ENCODE measurements at regions not wholly inside any gene's neighbourhood (a gene's known extent, or its start where the extent isn't known, plus 50 kb on each side); places are given as distances from the start of the nearest gene placed in this dataset.

DNA sequence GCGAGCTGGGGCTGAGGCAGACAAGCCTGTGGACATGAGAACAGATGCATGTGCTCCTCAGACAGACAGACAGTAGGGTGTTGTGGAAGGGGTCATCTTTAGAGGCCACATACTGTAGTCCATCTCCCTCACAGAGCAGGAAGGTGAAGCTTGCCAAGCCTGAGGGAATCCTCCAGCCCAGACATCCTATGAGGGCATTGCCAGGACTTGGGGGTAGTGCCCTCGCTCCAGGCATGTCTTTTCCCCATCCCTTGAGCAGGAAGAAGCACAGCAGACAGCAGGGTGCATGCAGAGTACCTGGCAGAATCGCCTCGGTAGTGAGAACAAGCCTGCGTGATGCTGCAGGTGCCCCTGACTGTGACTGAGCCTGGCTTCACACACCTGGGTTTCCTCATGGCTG, 66.5 kb upstream of the CLDN5 start:
- ATAC-seq, result no peak
- Histone ChIP-seq H3K27ac (ENCODE audit: low read depth, low read length) (no peak overlapping the region), H3K36me3 (ENCODE audit: control insufficient read depth in 1 of 2, insufficient read depth in 2 of 2, low read length in 2 of 2) (no peaks in the 10 kb centered on the region), H3K79me2 (ENCODE audit: insufficient read depth, low read length) (no peaks in the 10 kb centered on the region), H3K4me1 (ENCODE audit: control insufficient read depth in 1 of 2, insufficient read depth in 2 of 2, low read length in 2 of 2) (no peaks in the 10 kb centered on the region), H2AFZ (ENCODE audit: low read depth, low read length, poor library complexity, severe bottlenecking) (no peak overlapping the region), H3K9me2 (ENCODE audit: insufficient read depth) (no peaks in the 10 kb centered on the region), H3K9ac (ENCODE audit: low read length) (no peak overlapping the region), H4K20me1 (ENCODE audit: insufficient read depth) (no peaks in the 10 kb centered on the region), H3K27me3 (ENCODE audit: insufficient read depth, low read length) (no peaks in the 10 kb centered on the region; the same call in 1 of the 2 replicates), H3K4me3 (replicated peaks in 1 of 2; ENCODE audit: low read depth in 1 of 2, low read length in 2 of 2) (no peak overlapping the region), H3K9me3 (ENCODE audit: control insufficient read depth in 1 of 2, insufficient read depth in 1 of 2, low read depth in 1 of 2, low read length in 2 of 2) (no peaks in the 10 kb centered on the region), H3K4me2 (ENCODE audit: low read length) (no peak overlapping the region)
- POLR2A ChIA-PET, result no interaction called here
- RAD21 ChIA-PET (ENCODE audit: low non-redundant PET in 1 of 2, low total read pairs in 2 of 2, uncharacterized antibody in 2 of 2, unreplicated experiment in 2 of 2), result no interaction called here
- TF ChIP-seq, protein P1, sequence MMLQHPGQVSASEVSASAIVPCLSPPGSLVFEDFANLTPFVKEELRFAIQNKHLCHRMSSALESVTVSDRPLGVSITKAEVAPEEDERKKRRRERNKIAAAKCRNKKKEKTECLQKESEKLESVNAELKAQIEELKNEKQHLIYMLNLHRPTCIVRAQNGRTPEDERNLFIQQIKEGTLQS (IDR thresholded peaks at IDR 0.05), result no peak
- TF ChIP-seq YY1 (IDR thresholded peaks at IDR 0.05; ENCODE audit: extremely low read depth, insufficient replicate concordance, low read depth, low read length) (no peak), POLR2A (IDR thresholded peaks at IDR 0.05; ENCODE audit: borderline replicate concordance, extremely low read depth, insufficient read depth, insufficient read length) (no peak), POLR2AphosphoS5 (IDR thresholded peaks at IDR 0.05; ENCODE audit: low read depth, low read length) (no peak), CBX3 (IDR thresholded peaks at IDR 0.05; ENCODE audit: low read depth) (no peak), EGR1 (IDR thresholded peaks at IDR 0.05; ENCODE audit: low read depth) (no peak), ZNF274 (IDR thresholded peaks at IDR 0.05; ENCODE audit: low read depth, low read length) (no peak), SP1 (IDR thresholded peaks at IDR 0.05; ENCODE audit: low read depth) (no peak), FOSL1 (IDR thresholded peaks at IDR 0.05; ENCODE audit: low read depth) (no peak), EZH2phosphoT487 (IDR thresholded peaks at IDR 0.05; ENCODE audit: borderline replicate concordance) (no peak), ELF1 (IDR thresholded peaks at IDR 0.05; ENCODE audit: borderline replicate concordance, low read depth) (no peak), SRF (IDR thresholded peaks at IDR 0.05; ENCODE audit: low read depth) (no peak), TCF7L2 (IDR thresholded peaks at IDR 0.05; ENCODE audit: borderline replicate concordance, extremely low read depth, insufficient read depth, insufficient read length) (no peak), CEBPB (IDR thresholded peaks at IDR 0.05; ENCODE audit: low read depth) (no peak), JUND (IDR thresholded peaks at IDR 0.05) (no peak), SIN3A (IDR thresholded peaks at IDR 0.05; ENCODE audit: low read depth) (no peak), EZH2 (IDR thresholded peaks at IDR 0.05) (no peak)
- TF ChIP-seq, protein P2, sequence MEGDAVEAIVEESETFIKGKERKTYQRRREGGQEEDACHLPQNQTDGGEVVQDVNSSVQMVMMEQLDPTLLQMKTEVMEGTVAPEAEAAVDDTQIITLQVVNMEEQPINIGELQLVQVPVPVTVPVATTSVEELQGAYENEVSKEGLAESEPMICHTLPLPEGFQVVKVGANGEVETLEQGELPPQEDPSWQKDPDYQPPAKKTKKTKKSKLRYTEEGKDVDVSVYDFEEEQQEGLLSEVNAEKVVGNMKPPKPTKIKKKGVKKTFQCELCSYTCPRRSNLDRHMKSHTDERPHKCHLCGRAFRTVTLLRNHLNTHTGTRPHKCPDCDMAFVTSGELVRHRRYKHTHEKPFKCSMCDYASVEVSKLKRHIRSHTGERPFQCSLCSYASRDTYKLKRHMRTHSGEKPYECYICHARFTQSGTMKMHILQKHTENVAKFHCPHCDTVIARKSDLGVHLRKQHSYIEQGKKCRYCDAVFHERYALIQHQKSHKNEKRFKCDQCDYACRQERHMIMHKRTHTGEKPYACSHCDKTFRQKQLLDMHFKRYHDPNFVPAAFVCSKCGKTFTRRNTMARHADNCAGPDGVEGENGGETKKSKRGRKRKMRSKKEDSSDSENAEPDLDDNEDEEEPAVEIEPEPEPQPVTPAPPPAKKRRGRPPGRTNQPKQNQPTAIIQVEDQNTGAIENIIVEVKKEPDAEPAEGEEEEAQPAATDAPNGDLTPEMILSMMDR (IDR thresholded peaks at IDR 0.05 in 2 of 3, conservative IDR thresholded peaks at IDR 0.05 in 1 of 3; ENCODE audit: borderline replicate concordance in 1 of 3, insufficient read depth in 1 of 3, low read depth in 2 of 3, low read length in 2 of 3), result no peak
- TF ChIP-seq, protein P3, sequence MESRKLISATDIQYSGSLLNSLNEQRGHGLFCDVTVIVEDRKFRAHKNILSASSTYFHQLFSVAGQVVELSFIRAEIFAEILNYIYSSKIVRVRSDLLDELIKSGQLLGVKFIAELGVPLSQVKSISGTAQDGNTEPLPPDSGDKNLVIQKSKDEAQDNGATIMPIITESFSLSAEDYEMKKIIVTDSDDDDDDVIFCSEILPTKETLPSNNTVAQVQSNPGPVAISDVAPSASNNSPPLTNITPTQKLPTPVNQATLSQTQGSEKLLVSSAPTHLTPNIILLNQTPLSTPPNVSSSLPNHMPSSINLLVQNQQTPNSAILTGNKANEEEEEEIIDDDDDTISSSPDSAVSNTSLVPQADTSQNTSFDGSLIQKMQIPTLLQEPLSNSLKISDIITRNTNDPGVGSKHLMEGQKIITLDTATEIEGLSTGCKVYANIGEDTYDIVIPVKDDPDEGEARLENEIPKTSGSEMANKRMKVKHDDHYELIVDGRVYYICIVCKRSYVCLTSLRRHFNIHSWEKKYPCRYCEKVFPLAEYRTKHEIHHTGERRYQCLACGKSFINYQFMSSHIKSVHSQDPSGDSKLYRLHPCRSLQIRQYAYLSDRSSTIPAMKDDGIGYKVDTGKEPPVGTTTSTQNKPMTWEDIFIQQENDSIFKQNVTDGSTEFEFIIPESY (IDR thresholded peaks at IDR 0.05; ENCODE audit: extremely low read depth, insufficient replicate concordance, low read length), result no peak
- no TSS peak for BruUV-seq (replicated peaks)
- no peak for DNase-seq (ENCODE audit: low read depth, low spot score)
- intact Hi-C loops (cut with micrococcal nuclease), result no loop called here
- CTCF ChIA-PET, result no interaction called here
